ENCODE measurements at regions not wholly inside any gene's neighbourhood (a gene's known extent, or its start where the extent isn't known, plus 50 kb on each side); places are given as distances from the start of the nearest gene placed in this dataset.

GRCh38 chr20:40941133-40941610, 87.5 kb upstream of the TOP1 start:
- H3K27ac ChIP-seq: no peak overlapping the region
- no peaks in the 10 kb centered on the region for H3K9me3 ChIP-seq
- H3K4me3 ChIP-seq: no peak overlapping the region
- intact Hi-C loops (cut with DNase I): loop anchor here in 5 of 10 donors (5.0 to 10.0 kb wide), 7 partner anchors 144 to 1676 kb away; no protein-coding TSS in a partner anchor
- H3K4me1 ChIP-seq: no peaks in the 10 kb centered on the region
- no peaks in the 10 kb centered on the region for H3K36me3 ChIP-seq
- 75 to 95% (median 85%) methylated on average over 3 of the region's 3 CpGs for WGBS, 4 donors
- no peak for DNase-seq
- no peak for ATAC-seq
- peaks cover 0 to 5% (median 0%) of the 10 kb centered on the region in 9 donors for H3K27me3 ChIP-seq
- TF ChIP-seq POLR2A (IDR thresholded peaks at IDR 0.05): no peak
- TF ChIP-seq, protein P1, sequence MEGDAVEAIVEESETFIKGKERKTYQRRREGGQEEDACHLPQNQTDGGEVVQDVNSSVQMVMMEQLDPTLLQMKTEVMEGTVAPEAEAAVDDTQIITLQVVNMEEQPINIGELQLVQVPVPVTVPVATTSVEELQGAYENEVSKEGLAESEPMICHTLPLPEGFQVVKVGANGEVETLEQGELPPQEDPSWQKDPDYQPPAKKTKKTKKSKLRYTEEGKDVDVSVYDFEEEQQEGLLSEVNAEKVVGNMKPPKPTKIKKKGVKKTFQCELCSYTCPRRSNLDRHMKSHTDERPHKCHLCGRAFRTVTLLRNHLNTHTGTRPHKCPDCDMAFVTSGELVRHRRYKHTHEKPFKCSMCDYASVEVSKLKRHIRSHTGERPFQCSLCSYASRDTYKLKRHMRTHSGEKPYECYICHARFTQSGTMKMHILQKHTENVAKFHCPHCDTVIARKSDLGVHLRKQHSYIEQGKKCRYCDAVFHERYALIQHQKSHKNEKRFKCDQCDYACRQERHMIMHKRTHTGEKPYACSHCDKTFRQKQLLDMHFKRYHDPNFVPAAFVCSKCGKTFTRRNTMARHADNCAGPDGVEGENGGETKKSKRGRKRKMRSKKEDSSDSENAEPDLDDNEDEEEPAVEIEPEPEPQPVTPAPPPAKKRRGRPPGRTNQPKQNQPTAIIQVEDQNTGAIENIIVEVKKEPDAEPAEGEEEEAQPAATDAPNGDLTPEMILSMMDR (IDR thresholded peaks at IDR 0.05): no peak

- intact Hi-C loops (cut with DNase I): loop anchor here in 5 of 10 donors (5.0 to 10.0 kb wide), 7 partner anchors 145 to 1677 kb away; no protein-coding TSS in a partner anchor
- no peak for ATAC-seq
- Histone ChIP-seq H3K27me3 (peaks cover 0 to 7% (median 0%) of the 10 kb centered on the region in 9 donors), H3K4me1 (no peaks in the 10 kb centered on the region), H3K9me3 (no peaks in the 10 kb centered on the region), H3K36me3 (no peaks in the 10 kb centered on the region), H3K4me3 (no peak overlapping the region), H3K27ac (no peak overlapping the region)
- WGBS, 4 donors: 76 to 79% (median 78%) methylated on average over 4 of the region's 4 CpGs
- no peak for TF ChIP-seq POLR2A (IDR thresholded peaks at IDR 0.05)
- TF ChIP-seq, protein P1 (IDR thresholded peaks at IDR 0.05): no peak
- no peak for DNase-seq
Measured at GRCh38 chr20:40942006-40942405, 86.6 kb upstream of the TOP1 start.

DNA sequence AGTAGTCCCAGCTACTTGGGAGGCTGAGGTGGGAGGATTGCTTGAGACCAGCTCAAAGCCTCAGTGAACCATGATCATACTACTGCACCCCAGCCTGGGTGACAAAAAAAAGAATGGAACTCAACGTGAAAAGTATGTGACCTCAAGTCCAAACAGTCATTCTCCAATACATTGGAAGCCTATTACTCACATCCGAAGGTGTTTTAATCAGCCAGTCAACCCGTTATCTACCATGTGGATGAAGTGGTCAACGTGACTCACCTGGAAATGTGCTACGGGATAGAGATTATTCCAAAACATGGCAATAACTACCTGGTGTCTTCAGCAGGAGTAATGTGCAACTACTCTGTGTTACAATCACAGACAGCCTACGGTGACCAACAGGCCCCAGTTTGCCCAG, 85.8 kb upstream of the TOP1 start:
- 89 to 93% (median 92%) methylated on average over 6 of the region's 6 CpGs for WGBS, 4 donors
- no peak for TF ChIP-seq POLR2A (IDR thresholded peaks at IDR 0.05)
- TF ChIP-seq, protein P1 (IDR thresholded peaks at IDR 0.05): no peak
- H3K4me1 ChIP-seq: no peaks in the 10 kb centered on the region
- H3K36me3 ChIP-seq: no peaks in the 10 kb centered on the region
- no peaks in the 10 kb centered on the region for H3K9me3 ChIP-seq
- intact Hi-C loops (cut with DNase I): loop anchor here in 5 of 10 donors (5.0 to 10.0 kb wide), 7 partner anchors 145 to 1678 kb away; no protein-coding TSS in a partner anchor
- DNase-seq (no peak), ATAC-seq (no peak)
- peaks cover 0 to 10% (median 0%) of the 10 kb centered on the region in 9 donors for H3K27me3 ChIP-seq
- no peak overlapping the region for H3K4me3 ChIP-seq
- no peak overlapping the region for H3K27ac ChIP-seq

DNA sequence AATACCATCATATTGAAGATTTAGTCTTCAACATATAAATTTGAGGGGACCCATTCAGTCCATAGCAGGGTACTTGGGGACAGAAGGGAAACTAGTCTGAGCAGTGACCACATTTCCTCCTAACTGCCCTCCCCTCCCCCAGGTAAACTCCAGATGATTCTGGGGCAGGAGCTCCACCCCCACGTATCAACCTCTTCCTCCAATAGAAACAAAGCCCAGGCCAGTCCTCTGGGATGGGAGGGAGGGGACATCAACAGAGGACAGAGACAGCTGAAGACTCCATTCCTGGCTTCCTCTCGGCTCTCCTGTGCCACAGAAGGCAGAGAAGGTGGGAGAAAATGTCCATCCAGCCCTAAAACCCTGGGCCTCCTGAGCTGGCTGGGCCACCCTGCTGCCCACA, 85.0 kb upstream of the TOP1 start:
- Histone ChIP-seq H3K9me3 (no peaks in the 10 kb centered on the region), H3K4me3 (no peak overlapping the region), H3K36me3 (no peaks in the 10 kb centered on the region), H3K27ac (no peak overlapping the region), H3K27me3 (peaks cover 0 to 10% (median 0%) of the 10 kb centered on the region in 9 donors), H3K4me1 (no peaks in the 10 kb centered on the region)
- TF ChIP-seq, protein P1 (IDR thresholded peaks at IDR 0.05): no peak
- TF ChIP-seq POLR2A (IDR thresholded peaks at IDR 0.05): no peak
- intact Hi-C loops (cut with DNase I): loop anchor here in 5 of 10 donors (5.0 to 10.0 kb wide), 7 partner anchors 146 to 1679 kb away; no protein-coding TSS in a partner anchor
- WGBS, 4 donors: 57 to 70% (median 59%) methylated on average over 2 of the region's 2 CpGs
- DNase-seq: no peak
- ATAC-seq: no peak
